GM23338 (cell line): ENCODE measurements at regions not wholly inside any gene's neighbourhood (a gene's known extent, or its start where the extent isn't known, plus 50 kb on each side); places are given as distances from the start of the nearest gene placed in this dataset.

Source experiments
- ATAC-seq: fragments of 200-7000 bp; cut with Tn5 transposase; 3 replicates; pipeline ENCODE4 v1.9.1; 2020
- DNase-seq: peaks from one replicate; pipeline ENCODE4 v3.0.0-alpha.2; 2015; ENCODE audit warnings: low spot score
- H2AFZ ChIP-seq: fragments of 200-600 bp; sonication (generic); 2 replicates; pipeline ENCODE4 v1.8.0; 2016; ENCODE audit warnings: antibody characterized with exemption, mild to moderate bottlenecking, moderate library complexity
- H3F3A ChIP-seq: fragments of 200-600 bp; sonication (generic); replicated peaks from 2 replicates; pipeline ENCODE4 v1.8.0; 2017; ENCODE audit warnings: antibody characterized with exemption, mixed run types, low read depth
- H3K27ac ChIP-seq: fragments of 200-600 bp; sonication (generic); 2 replicates; pipeline ENCODE4 v1.6.1; 2016; ENCODE audit warnings: low read depth
- H3K27me3 ChIP-seq: fragments of 200-600 bp; sonication (generic); 2 replicates; pipeline ENCODE4 v1.8.0; 2016; ENCODE audit warnings: mild to moderate bottlenecking, mixed run types, moderate library complexity; ENCODE audit not compliant: insufficient read depth
- H3K36me3 ChIP-seq: fragments of 200-600 bp; sonication (generic); 2 replicates; pipeline ENCODE4 v1.8.0; 2016; ENCODE audit warnings: mild to moderate bottlenecking; ENCODE audit not compliant: insufficient read depth
- H3K4me1 ChIP-seq: fragments of 200-600 bp; sonication (generic); 2 replicates; pipeline ENCODE4 v1.8.0; 2016; ENCODE audit warnings: mild to moderate bottlenecking, moderate library complexity; ENCODE audit not compliant: insufficient read depth
- H3K4me2 ChIP-seq: fragments of 200-600 bp; sonication (generic); 2 replicates; pipeline ENCODE4 v1.7.1; 2017; ENCODE audit warnings: mixed run types
- H3K4me3 ChIP-seq: fragments of 200-600 bp; sonication (generic); 2 replicates; pipeline ENCODE4 v1.6.1; 2016; ENCODE audit warnings: mixed run types
- H3K79me2 ChIP-seq: fragments of 200-600 bp; sonication (generic); replicated peaks from 2 replicates; pipeline ENCODE4 v1.8.0; 2017; ENCODE audit warnings: mild to moderate bottlenecking; ENCODE audit not compliant: insufficient read depth
- H3K9me2 ChIP-seq: fragments of 200-600 bp; sonication (generic); 2 replicates; pipeline ENCODE4 v1.8.0; 2017; ENCODE audit not compliant: insufficient read depth
- H4K20me1 ChIP-seq: fragments of 200-600 bp; sonication (generic); replicated peaks from 2 replicates; pipeline ENCODE4 v1.8.0; 2017; ENCODE audit warnings: mild to moderate bottlenecking; ENCODE audit not compliant: insufficient read depth
- H3K27ac Mint-ChIP-seq: 2 replicates; pipeline ENCODE4 v1.8.0; 2020; ENCODE audit warnings: inconsistent platforms, mild to moderate bottlenecking, moderate library complexity, mixed read lengths
- H3K27me3 Mint-ChIP-seq: 3 replicates; pipeline ENCODE4 v1.8.0; 2022; ENCODE audit warnings: low read depth, mild to moderate bottlenecking, moderate library complexity, mixed read lengths, inconsistent platforms; ENCODE audit not compliant: insufficient read depth, poor library complexity
- H3K36me3 Mint-ChIP-seq: 3 replicates; pipeline ENCODE4 v1.8.0; 2021; ENCODE audit warnings: low read depth, mild to moderate bottlenecking, inconsistent platforms, moderate library complexity, mixed read lengths
- H3K4me1 Mint-ChIP-seq: 3 replicates; pipeline ENCODE4 v1.8.0; 2020; ENCODE audit warnings: mild to moderate bottlenecking, inconsistent platforms, mixed read lengths
- H3K4me3 Mint-ChIP-seq: 3 replicates; pipeline ENCODE4 v1.8.0; 2021; ENCODE audit warnings: moderate library complexity, mild to moderate bottlenecking, inconsistent platforms, mixed read lengths
- H3K9me3 Mint-ChIP-seq: 3 replicates; pipeline ENCODE4 v1.8.0; 2020; ENCODE audit warnings: moderate library complexity, mild to moderate bottlenecking, inconsistent platforms, mixed read lengths
- REST ChIP-seq: IDR thresholded peaks from one replicate; pipeline ENCODE4 v1.6.1; 2018; ENCODE audit warnings: antibody characterized with exemption; ENCODE audit not compliant: unreplicated experiment
- TF ChIP-seq, protein P1 (sequence below): fragments of 250-450 bp; sonication (Bioruptor Pico); IDR thresholded peaks from 2 replicates; pipeline ENCODE4 v1.5.0; 2020; ENCODE audit warnings: mild to moderate bottlenecking, moderate library complexity

DNA sequence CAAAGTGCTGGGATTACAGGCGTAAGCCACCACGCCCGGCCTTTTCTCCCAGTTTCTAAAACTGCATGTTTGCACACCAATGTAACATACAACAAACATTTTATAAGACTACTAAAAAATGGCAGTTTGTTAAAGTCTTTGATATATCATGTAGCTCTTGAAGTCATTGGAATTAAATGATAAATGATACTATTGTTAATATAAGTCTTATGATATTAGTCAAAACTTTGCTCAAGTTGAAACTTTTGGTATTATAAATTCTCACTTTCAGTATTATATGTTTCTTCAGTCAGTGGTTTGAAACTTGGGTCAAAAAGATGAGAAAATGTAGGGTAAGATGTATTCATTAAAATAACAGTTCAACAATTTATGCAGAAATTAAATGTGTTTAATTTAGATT, 117.6 kb upstream of the TBL1XR1 start:
- H3K27me3 ChIP-seq: no peaks in the 10 kb centered on the region
- H3F3A ChIP-seq: no peaks in the 10 kb centered on the region
- H3K79me2 ChIP-seq: no peaks in the 10 kb centered on the region
- no peaks in the 10 kb centered on the region for H4K20me1 ChIP-seq
- H3K27ac Mint-ChIP-seq: no peak overlapping the region
- no peak for ATAC-seq
- H3K4me1 ChIP-seq: no peaks in the 10 kb centered on the region
- H3K27me3 Mint-ChIP-seq: peaks cover 2% of the 10 kb centered on the region
- H3K4me3 ChIP-seq: no peak overlapping the region
- H3K36me3 Mint-ChIP-seq: peaks cover 7% of the 10 kb centered on the region; the same call in 1 of the 3 replicates
- H3K9me2 ChIP-seq: no peaks in the 10 kb centered on the region
- no peak overlapping the region for H3K4me2 ChIP-seq
- no peaks in the 10 kb centered on the region for H3K36me3 ChIP-seq
- H2AFZ ChIP-seq: no peak overlapping the region
- no peak overlapping the region for H3K4me3 Mint-ChIP-seq
- DNase-seq: no peak
- H3K9me3 Mint-ChIP-seq: peaks cover 18% of the 10 kb centered on the region
- no peak overlapping the region for H3K27ac ChIP-seq
- no peak for TF ChIP-seq REST
- TF ChIP-seq, protein P1, sequence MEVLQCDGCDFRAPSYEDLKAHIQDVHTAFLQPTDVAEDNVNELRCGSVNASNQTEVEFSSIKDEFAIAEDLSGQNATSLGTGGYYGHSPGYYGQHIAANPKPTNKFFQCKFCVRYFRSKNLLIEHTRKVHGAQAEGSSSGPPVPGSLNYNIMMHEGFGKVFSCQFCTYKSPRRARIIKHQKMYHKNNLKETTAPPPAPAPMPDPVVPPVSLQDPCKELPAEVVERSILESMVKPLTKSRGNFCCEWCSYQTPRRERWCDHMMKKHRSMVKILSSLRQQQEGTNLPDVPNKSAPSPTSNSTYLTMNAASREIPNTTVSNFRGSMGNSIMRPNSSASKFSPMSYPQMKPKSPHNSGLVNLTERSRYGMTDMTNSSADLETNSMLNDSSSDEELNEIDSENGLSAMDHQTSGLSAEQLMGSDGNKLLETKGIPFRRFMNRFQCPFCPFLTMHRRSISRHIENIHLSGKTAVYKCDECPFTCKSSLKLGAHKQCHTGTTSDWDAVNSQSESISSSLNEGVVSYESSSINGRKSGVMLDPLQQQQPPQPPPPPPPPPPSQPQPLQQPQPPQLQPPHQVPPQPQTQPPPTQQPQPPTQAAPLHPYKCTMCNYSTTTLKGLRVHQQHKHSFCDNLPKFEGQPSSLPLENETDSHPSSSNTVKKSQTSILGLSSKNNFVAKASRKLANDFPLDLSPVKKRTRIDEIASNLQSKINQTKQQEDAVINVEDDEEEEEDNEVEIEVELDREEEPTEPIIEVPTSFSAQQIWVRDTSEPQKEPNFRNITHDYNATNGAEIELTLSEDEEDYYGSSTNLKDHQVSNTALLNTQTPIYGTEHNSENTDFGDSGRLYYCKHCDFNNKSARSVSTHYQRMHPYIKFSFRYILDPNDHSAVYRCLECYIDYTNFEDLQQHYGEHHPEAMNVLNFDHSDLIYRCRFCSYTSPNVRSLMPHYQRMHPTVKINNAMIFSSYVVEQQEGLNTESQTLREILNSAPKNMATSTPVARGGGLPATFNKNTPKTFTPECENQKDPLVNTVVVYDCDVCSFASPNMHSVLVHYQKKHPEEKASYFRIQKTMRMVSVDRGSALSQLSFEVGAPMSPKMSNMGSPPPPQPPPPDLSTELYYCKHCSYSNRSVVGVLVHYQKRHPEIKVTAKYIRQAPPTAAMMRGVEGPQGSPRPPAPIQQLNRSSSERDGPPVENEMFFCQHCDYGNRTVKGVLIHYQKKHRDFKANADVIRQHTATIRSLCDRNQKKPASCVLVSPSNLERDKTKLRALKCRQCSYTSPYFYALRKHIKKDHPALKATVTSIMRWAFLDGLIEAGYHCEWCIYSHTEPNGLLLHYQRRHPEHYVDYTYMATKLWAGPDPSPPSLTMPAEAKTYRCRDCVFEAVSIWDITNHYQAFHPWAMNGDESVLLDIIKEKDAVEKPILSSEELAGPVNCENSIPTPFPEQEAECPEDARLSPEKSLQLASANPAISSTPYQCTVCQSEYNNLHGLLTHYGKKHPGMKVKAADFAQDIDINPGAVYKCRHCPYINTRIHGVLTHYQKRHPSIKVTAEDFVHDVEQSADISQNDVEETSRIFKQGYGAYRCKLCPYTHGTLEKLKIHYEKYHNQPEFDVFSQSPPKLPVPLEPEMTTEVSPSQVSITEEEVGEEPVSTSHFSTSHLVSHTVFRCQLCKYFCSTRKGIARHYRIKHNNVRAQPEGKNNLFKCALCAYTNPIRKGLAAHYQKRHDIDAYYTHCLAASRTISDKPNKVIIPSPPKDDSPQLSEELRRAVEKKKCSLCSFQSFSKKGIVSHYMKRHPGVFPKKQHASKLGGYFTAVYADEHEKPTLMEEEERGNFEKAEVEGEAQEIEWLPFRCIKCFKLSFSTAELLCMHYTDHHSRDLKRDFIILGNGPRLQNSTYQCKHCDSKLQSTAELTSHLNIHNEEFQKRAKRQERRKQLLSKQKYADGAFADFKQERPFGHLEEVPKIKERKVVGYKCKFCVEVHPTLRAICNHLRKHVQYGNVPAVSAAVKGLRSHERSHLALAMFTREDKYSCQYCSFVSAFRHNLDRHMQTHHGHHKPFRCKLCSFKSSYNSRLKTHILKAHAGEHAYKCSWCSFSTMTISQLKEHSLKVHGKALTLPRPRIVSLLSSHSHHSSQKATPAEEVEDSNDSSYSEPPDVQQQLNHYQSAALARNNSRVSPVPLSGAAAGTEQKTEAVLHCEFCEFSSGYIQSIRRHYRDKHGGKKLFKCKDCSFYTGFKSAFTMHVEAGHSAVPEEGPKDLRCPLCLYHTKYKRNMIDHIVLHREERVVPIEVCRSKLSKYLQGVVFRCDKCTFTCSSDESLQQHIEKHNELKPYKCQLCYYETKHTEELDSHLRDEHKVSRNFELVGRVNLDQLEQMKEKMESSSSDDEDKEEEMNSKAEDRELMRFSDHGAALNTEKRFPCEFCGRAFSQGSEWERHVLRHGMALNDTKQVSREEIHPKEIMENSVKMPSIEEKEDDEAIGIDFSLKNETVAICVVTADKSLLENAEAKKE: no peak
- no peaks in the 10 kb centered on the region for H3K4me1 Mint-ChIP-seq
